NCI-H226 (cell line): ENCODE measurements at regions not wholly inside any gene's neighbourhood (a gene's known extent, or its start where the extent isn't known, plus 50 kb on each side); places are given as distances from the start of the nearest gene placed in this dataset.

Source experiments
- DNase-seq: peaks from one replicate; pipeline ENCODE4 v3.0.0-alpha.2; 2015

- no peak for DNase-seq
These were observed 204.4 kb downstream of the COG6 start for GRCh38 chr13:39859898-39860297.

- no peak for DNase-seq
These were observed 207.4 kb downstream of the COG6 start for GRCh38 chr13:39862900-39863299.

GRCh38 chr13:39864221-39864620 is 208.8 kb downstream of the COG6 start:
- no peak for DNase-seq

GRCh38 chr13:39866722-39867121 is 211.3 kb downstream of the COG6 start:
- no peak for DNase-seq

GRCh38 chr13:39867807-39868206 is 212.3 kb downstream of the COG6 start:
- no peak for DNase-seq

GRCh38 chr13:39870197-39870747 is 214.8 kb downstream of the COG6 start:
- DNase-seq, result no peak

- DNase-seq, result no peak
These were observed 219.0 kb downstream of the COG6 start for GRCh38 chr13:39874331-39875053.

- DNase-seq, result peak; percentile 32
These were observed 219.9 kb downstream of the COG6 start for GRCh38 chr13:39875111-39875987.

- DNase-seq, result peak; percentile 87
These were observed 220.8 kb downstream of the COG6 start for GRCh38 chr13:39876258-39876657.

GRCh38 chr13:39877134-39877533 is 221.7 kb downstream of the COG6 start:
- DNase-seq, result no peak

- DNase-seq, result no peak
These were observed 224.0 kb downstream of the COG6 start for GRCh38 chr13:39879286-39880035.

- DNase-seq, result no peak
These were observed 225.9 kb downstream of the COG6 start for GRCh38 chr13:39881383-39881782.

GRCh38 chr13:39881887-39882286 is 226.4 kb downstream of the COG6 start:
- peak; percentile 23 for DNase-seq

- DNase-seq, result no peak
These were observed 228.7 kb downstream of the COG6 start for GRCh38 chr13:39884166-39884565.

- DNase-seq, result no peak
These were observed 230.9 kb downstream of the COG6 start for GRCh38 chr13:39886336-39886735.

GRCh38 chr13:39887387-39887786 is 231.9 kb downstream of the COG6 start:
- DNase-seq, result no peak

GRCh38 chr13:39888865-39889810 is 233.7 kb downstream of the COG6 start:
- DNase-seq, result no peak

GRCh38 chr13:39890537-39890936 is 235.1 kb downstream of the COG6 start:
- DNase-seq, result no peak

GRCh38 chr13:39892721-39893685 is 237.5 kb downstream of the COG6 start:
- no peak for DNase-seq

GRCh38 chr13:39893808-39894207 is 238.3 kb downstream of the COG6 start:
- DNase-seq, result no peak

- no peak for DNase-seq
These were observed 239.1 kb downstream of the COG6 start for GRCh38 chr13:39894586-39894985.
